SU-DHL-6 (cell line): ENCODE measurements at regions not wholly inside any gene's neighbourhood (a gene's known extent, or its start where the extent isn't known, plus 50 kb on each side); places are given as distances from the start of the nearest gene placed in this dataset.

ENCODE experiments used
- H2AFZ ChIP-seq: fragments of 200-600 bp; sonication (generic); 2 replicates; pipeline ENCODE4 v1.6.1; 2014; ENCODE audit warnings: low read depth, mild to moderate bottlenecking, moderate library complexity, mixed read lengths, antibody characterized with exemption, low read length; ENCODE audit not compliant: severe bottlenecking
- H3F3A ChIP-seq: fragments of 200-600 bp; shearing (Covaris generic); 2 replicates; pipeline ENCODE4 v1.6.0; 2016; ENCODE audit warnings: antibody characterized with exemption, mild to moderate bottlenecking; ENCODE audit not compliant: insufficient read depth
- H3K27ac ChIP-seq: fragments of 200-600 bp; sonication (generic); 2 replicates; pipeline ENCODE4 v1.5.1; 2016; ENCODE audit warnings: low read depth, mild to moderate bottlenecking, low read length, moderate library complexity, mixed read lengths
- H3K27me3 ChIP-seq: fragments of 200-600 bp; sonication (generic), shearing (Covaris generic); 2 replicates; pipeline ENCODE4 v1.6.0; 2014; ENCODE audit warnings: mild to moderate bottlenecking, low read length
- H3K36me3 ChIP-seq: fragments of 200-600 bp; sonication (generic); 2 replicates; pipeline ENCODE4 v1.6.1; 2014; ENCODE audit warnings: mild to moderate bottlenecking, low read length, mixed read lengths
- H3K4me2 ChIP-seq: fragments of 300-600, 200-600 bp; shearing (Covaris generic), sonication (generic); 2 replicates; pipeline ENCODE4 v1.6.0; 2014; ENCODE audit warnings: low read length, low read depth, mild to moderate bottlenecking; ENCODE audit not compliant: poor library complexity, severe bottlenecking
- H3K4me3 ChIP-seq: fragments of 200-600 bp; sonication (generic); 2 replicates; pipeline ENCODE4 v1.5.1; 2014; ENCODE audit warnings: antibody characterized with exemption, low read length, mild to moderate bottlenecking, mixed read lengths; ENCODE audit not compliant: insufficient read depth, poor library complexity, severe bottlenecking
- H3K79me2 ChIP-seq: fragments of 200-600 bp; sonication (generic); 2 replicates; pipeline ENCODE4 v1.6.1; 2014; ENCODE audit warnings: mild to moderate bottlenecking, low read length, moderate library complexity; ENCODE audit not compliant: insufficient read depth
- H3K9ac ChIP-seq: fragments of 200-600 bp; sonication (generic); 2 replicates; pipeline ENCODE4 v1.7.0; 2014; ENCODE audit warnings: mild to moderate bottlenecking, low read length
- H3K9me2 ChIP-seq: fragments of 200-600 bp; sonication (generic); replicated peaks from 2 replicates; pipeline ENCODE4 v1.6.1; 2014; ENCODE audit warnings: low read length; ENCODE audit not compliant: insufficient read depth
- H3K9me3 ChIP-seq: fragments of 200-600 bp; sonication (generic); 2 replicates; pipeline ENCODE4 v1.6.1; 2014; ENCODE audit warnings: low read length, mixed read lengths; ENCODE audit not compliant: insufficient read depth
- H4K20me1 ChIP-seq: fragments of 200-600 bp; sonication (generic); 2 replicates; pipeline ENCODE4 v1.6.1; 2014; ENCODE audit warnings: low read depth, mild to moderate bottlenecking, antibody characterized with exemption, low read length, moderate library complexity, mixed read lengths
- CTCF ChIP-seq: fragments of 200-600 bp; sonication (generic); IDR thresholded peaks from one replicate; pipeline ENCODE4 v1.5.1; 2017; ENCODE audit warnings: antibody characterized with exemption, mild to moderate bottlenecking, low read length, moderate library complexity; ENCODE audit not compliant: insufficient read depth, poor library complexity, severe bottlenecking
- EZH2phosphoT487 ChIP-seq: fragments of 200-600 bp; sonication (generic), shearing (Covaris generic); conservative IDR thresholded peaks from 2 replicates; pipeline ENCODE4 v1.6.1; 2018; ENCODE audit warnings: mild to moderate bottlenecking, antibody characterized with exemption, low read length, moderate library complexity, mixed read lengths

GRCh38 chr16:35411156-35411555 is 1951.7 kb downstream of the TP53TG3F start:
- H3F3A ChIP-seq = no peaks in the 10 kb centered on the region
- H3K9me2 ChIP-seq = no peaks in the 10 kb centered on the region
- H3K27me3 ChIP-seq = no peaks in the 10 kb centered on the region
- H2AFZ ChIP-seq = no peak overlapping the region
- H4K20me1 ChIP-seq = no peaks in the 10 kb centered on the region
- TF ChIP-seq CTCF = no peak
- TF ChIP-seq EZH2phosphoT487 = no peak
- H3K4me2 ChIP-seq = no peak overlapping the region
- no peak overlapping the region for H3K27ac ChIP-seq
- H3K79me2 ChIP-seq = no peaks in the 10 kb centered on the region
- no peak overlapping the region for H3K9ac ChIP-seq
- H3K36me3 ChIP-seq = no peaks in the 10 kb centered on the region
- H3K4me3 ChIP-seq = no peak overlapping the region
- H3K9me3 ChIP-seq = peaks cover 6% of the 10 kb centered on the region; the same call in 1 of the 2 replicates

DNA sequence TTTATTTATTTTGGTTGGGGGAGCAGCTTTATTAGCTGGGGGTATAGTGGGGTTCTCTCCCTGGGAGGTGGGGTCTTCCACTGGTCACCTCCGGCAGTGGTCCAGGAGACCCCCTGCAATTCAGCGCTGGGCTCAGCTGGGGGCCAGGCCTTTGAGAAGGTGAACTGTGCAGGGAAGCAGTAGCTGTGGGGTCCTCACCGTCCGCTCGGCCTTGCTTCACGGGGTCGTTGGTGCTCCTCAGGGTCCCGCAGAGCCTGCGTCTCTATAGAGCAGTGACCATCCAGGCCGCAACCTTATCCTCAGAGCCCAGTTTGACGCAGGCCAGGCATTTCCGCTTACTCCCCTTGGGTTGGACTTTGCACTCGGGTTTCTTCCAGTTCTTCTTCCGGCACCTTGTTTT is 1954.7 kb downstream of the TP53TG3F start:
- TF ChIP-seq CTCF = no peak
- no peak for TF ChIP-seq EZH2phosphoT487
- no peak overlapping the region for H3K9ac ChIP-seq
- H3K79me2 ChIP-seq = no peaks in the 10 kb centered on the region
- no peak overlapping the region for H2AFZ ChIP-seq
- H4K20me1 ChIP-seq = no peaks in the 10 kb centered on the region
- H3K4me2 ChIP-seq = no peak overlapping the region
- H3K9me3 ChIP-seq = peaks cover 6% of the 10 kb centered on the region; the same call in 1 of the 2 replicates
- no peak overlapping the region for H3K27ac ChIP-seq
- H3F3A ChIP-seq = no peaks in the 10 kb centered on the region
- H3K9me2 ChIP-seq = no peaks in the 10 kb centered on the region
- H3K27me3 ChIP-seq = no peaks in the 10 kb centered on the region
- H3K36me3 ChIP-seq = no peaks in the 10 kb centered on the region
- H3K4me3 ChIP-seq = no peak overlapping the region

- Histone ChIP-seq H3F3A (no peaks in the 10 kb centered on the region), H3K79me2 (no peaks in the 10 kb centered on the region), H3K9ac (no peak overlapping the region), H3K4me3 (no peak overlapping the region), H2AFZ (no peak overlapping the region), H4K20me1 (no peaks in the 10 kb centered on the region), H3K9me2 (no peaks in the 10 kb centered on the region), H3K9me3 (peaks cover 6% of the 10 kb centered on the region; the same call in 1 of the 2 replicates), H3K27ac (no peak overlapping the region), H3K27me3 (no peaks in the 10 kb centered on the region), H3K4me2 (no peak overlapping the region), H3K36me3 (no peaks in the 10 kb centered on the region)
- TF ChIP-seq EZH2phosphoT487 = no peak
Measured at GRCh38 chr16:35414563-35414962, 1955.2 kb downstream of the TP53TG3F start.

- H3F3A ChIP-seq = no peaks in the 10 kb centered on the region
- no peaks in the 10 kb centered on the region for H3K27me3 ChIP-seq
- no peak for TF ChIP-seq CTCF
- TF ChIP-seq EZH2phosphoT487 = no peak
- no peaks in the 10 kb centered on the region for H3K36me3 ChIP-seq
- no peak overlapping the region for H2AFZ ChIP-seq
- no peak overlapping the region for H3K9ac ChIP-seq
- no peaks in the 10 kb centered on the region for H4K20me1 ChIP-seq
- no peaks in the 10 kb centered on the region for H3K9me2 ChIP-seq
- no peaks in the 10 kb centered on the region for H3K9me3 ChIP-seq
- no peaks in the 10 kb centered on the region for H3K79me2 ChIP-seq
- no peak overlapping the region for H3K4me3 ChIP-seq
- H3K4me2 ChIP-seq = no peak overlapping the region
- no peak overlapping the region for H3K27ac ChIP-seq
Measured at GRCh38 chr16:35425270-35425669, 1965.9 kb downstream of the TP53TG3F start.
